ENCODE measurements at regions not wholly inside any gene's neighbourhood (a gene's known extent, or its start where the extent isn't known, plus 50 kb on each side); places are given as distances from the start of the nearest gene placed in this dataset.

- TF ChIP-seq CTCF (IDR thresholded peaks at IDR 0.05 in 8 of 11, conservative IDR thresholded peaks at IDR 0.05 in 3 of 11) (no peak), POLR2AphosphoS5 (IDR thresholded peaks at IDR 0.05) (no peak)
These were observed 167.1 kb upstream of the ECI2 start for GRCh38 chr6:4302524-4302923.

Measured in spleen (tissue), 7 donors.